ENCODE measurements at regions not wholly inside any gene's neighbourhood (a gene's known extent, or its start where the extent isn't known, plus 50 kb on each side); places are given as distances from the start of the nearest gene placed in this dataset.

DNA sequence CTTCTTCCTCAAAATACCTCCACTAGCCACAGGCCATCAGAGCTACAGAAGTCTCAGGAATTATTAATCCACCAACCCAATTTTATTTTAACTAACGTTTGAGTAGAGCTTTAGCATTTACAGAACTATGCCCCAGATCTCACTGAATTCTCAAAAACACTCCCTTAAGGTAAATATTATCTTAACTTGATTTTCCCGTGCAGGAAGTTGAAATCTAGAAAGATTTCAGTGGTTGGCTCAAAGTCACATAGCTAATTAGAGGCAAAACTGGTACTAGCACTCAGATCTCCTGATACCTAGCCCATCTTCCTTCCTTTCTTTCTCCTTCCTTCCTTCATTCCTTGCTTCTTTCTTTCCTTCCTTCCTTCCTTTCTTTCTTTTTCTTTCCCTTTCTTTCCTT is 298.3 kb downstream of the ENC1 start:
- Histone ChIP-seq H2AFZ (ENCODE audit: low read depth, low read length, poor library complexity, severe bottlenecking) (no peak overlapping the region), H4K20me1 (ENCODE audit: insufficient read depth) (no peaks in the 10 kb centered on the region), H3K4me1 (ENCODE audit: control insufficient read depth in 1 of 2, insufficient read depth in 2 of 2, low read length in 2 of 2) (peaks cover 6 to 8% of the 10 kb centered on the region in 2 experiments; a peak in 2 of 4 replicates), H3K9me2 (ENCODE audit: insufficient read depth) (no peaks in the 10 kb centered on the region), H3K9me3 (ENCODE audit: control insufficient read depth in 1 of 2, insufficient read depth in 1 of 2, low read depth in 1 of 2, low read length in 2 of 2) (no peaks in the 10 kb centered on the region), H3K4me3 (replicated peaks in 1 of 2; ENCODE audit: low read depth in 1 of 2, low read length in 2 of 2) (no peak overlapping the region), H3K4me2 (ENCODE audit: low read length) (no peak overlapping the region), H3K27me3 (ENCODE audit: insufficient read depth, low read length) (peaks cover 4% of the 10 kb centered on the region; the same call in 1 of the 2 replicates), H3K36me3 (ENCODE audit: control insufficient read depth in 1 of 2, insufficient read depth in 2 of 2, low read length in 2 of 2) (no peaks in the 10 kb centered on the region), H3K9ac (ENCODE audit: low read length) (no peak overlapping the region), H3K79me2 (ENCODE audit: insufficient read depth, low read length) (no peaks in the 10 kb centered on the region), H3K27ac (ENCODE audit: low read depth, low read length) (no peak overlapping the region)
- no TSS peak for BruUV-seq (replicated peaks)
- ATAC-seq = no peak
- ChIA-PET CTCF (no interaction called here), RAD21 (ENCODE audit: low non-redundant PET in 1 of 2, low total read pairs in 2 of 2, uncharacterized antibody in 2 of 2, unreplicated experiment in 2 of 2) (no interaction called here), POLR2A (interaction anchor here (1.0 kb wide), 1 partner anchor 11 kb away, joined by 3 read pairs; no protein-coding TSS in a partner anchor)
- TF ChIP-seq SRF (IDR thresholded peaks at IDR 0.05; ENCODE audit: low read depth) (no peak), YY1 (IDR thresholded peaks at IDR 0.05; ENCODE audit: extremely low read depth, insufficient replicate concordance, low read depth, low read length) (no peak), CEBPB (IDR thresholded peaks at IDR 0.05; ENCODE audit: low read depth) (no peak)
- DNase-seq (ENCODE audit: low read depth, low spot score) = no peak
- intact Hi-C loops (cut with micrococcal nuclease) = loop anchor here (5.0 kb wide), 1 partner anchor 300 kb away; the partner anchor contains the start of gene ENC1

DNA sequence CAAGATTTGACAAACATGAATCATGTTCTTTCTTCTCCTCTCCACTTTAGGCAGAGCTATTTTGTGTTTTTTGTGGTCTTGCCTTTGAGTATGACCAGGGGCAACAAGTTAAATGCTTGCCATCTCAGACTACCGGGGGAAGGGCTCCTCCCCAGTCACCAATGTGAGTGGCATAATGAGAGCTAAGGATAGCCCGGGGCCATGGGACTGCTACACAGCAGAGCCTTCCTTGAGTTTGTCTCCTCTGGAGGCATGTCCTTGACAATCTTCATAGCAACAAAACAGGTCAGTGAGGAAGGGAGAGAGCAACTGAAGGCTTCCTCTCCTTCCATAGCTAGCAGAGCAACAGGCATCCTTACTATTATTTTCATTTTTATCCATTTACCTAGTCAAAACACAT is 299.3 kb downstream of the ENC1 start:
- Histone ChIP-seq H3K9me3 (ENCODE audit: control insufficient read depth in 1 of 2, insufficient read depth in 1 of 2, low read depth in 1 of 2, low read length in 2 of 2) (no peaks in the 10 kb centered on the region), H3K4me2 (ENCODE audit: low read length) (no peak overlapping the region), H2AFZ (ENCODE audit: low read depth, low read length, poor library complexity, severe bottlenecking) (no peak overlapping the region), H3K9ac (ENCODE audit: low read length) (no peak overlapping the region), H3K4me1 (ENCODE audit: control insufficient read depth in 1 of 2, insufficient read depth in 2 of 2, low read length in 2 of 2) (peaks cover 6 to 8% of the 10 kb centered on the region in 2 experiments; a peak in 2 of 4 replicates), H3K27me3 (ENCODE audit: insufficient read depth, low read length) (peaks cover 4% of the 10 kb centered on the region; the same call in 1 of the 2 replicates), H3K9me2 (ENCODE audit: insufficient read depth) (no peaks in the 10 kb centered on the region), H3K36me3 (ENCODE audit: control insufficient read depth in 1 of 2, insufficient read depth in 2 of 2, low read length in 2 of 2) (no peaks in the 10 kb centered on the region), H4K20me1 (ENCODE audit: insufficient read depth) (no peaks in the 10 kb centered on the region), H3K4me3 (replicated peaks in 1 of 2; ENCODE audit: low read depth in 1 of 2, low read length in 2 of 2) (no peak overlapping the region), H3K79me2 (ENCODE audit: insufficient read depth, low read length) (no peaks in the 10 kb centered on the region), H3K27ac (ENCODE audit: low read depth, low read length) (no peak overlapping the region)
- TF ChIP-seq, protein P1, sequence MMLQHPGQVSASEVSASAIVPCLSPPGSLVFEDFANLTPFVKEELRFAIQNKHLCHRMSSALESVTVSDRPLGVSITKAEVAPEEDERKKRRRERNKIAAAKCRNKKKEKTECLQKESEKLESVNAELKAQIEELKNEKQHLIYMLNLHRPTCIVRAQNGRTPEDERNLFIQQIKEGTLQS (IDR thresholded peaks at IDR 0.05) = no peak
- TF ChIP-seq FOSL1 (IDR thresholded peaks at IDR 0.05; ENCODE audit: low read depth) (no peak), SRF (IDR thresholded peaks at IDR 0.05; ENCODE audit: low read depth) (no peak), TCF7L2 (IDR thresholded peaks at IDR 0.05; ENCODE audit: borderline replicate concordance, extremely low read depth, insufficient read depth, insufficient read length) (no peak), YY1 (IDR thresholded peaks at IDR 0.05; ENCODE audit: extremely low read depth, insufficient replicate concordance, low read depth, low read length) (no peak)
- intact Hi-C loops (cut with micrococcal nuclease) = loop anchor here (5.0 kb wide), 1 partner anchor 301 kb away; the partner anchor contains the start of gene ENC1
- POLR2A ChIA-PET = no interaction called here
- RAD21 ChIA-PET (ENCODE audit: low non-redundant PET in 1 of 2, low total read pairs in 2 of 2, uncharacterized antibody in 2 of 2, unreplicated experiment in 2 of 2) = no interaction called here
- no TSS peak for BruUV-seq (replicated peaks)
- CTCF ChIA-PET = no interaction called here
- ATAC-seq (no peak), DNase-seq (ENCODE audit: low read depth, low spot score) (no peak)
